ENCODE measurements at regions not wholly inside any gene's neighbourhood (a gene's known extent, or its start where the extent isn't known, plus 50 kb on each side); places are given as distances from the start of the nearest gene placed in this dataset.

GRCh38 chr7:26493737-26494428 lies 202.2 kb downstream of the SNX10 start:
- Mint-ChIP-seq H3K4me1 (ENCODE audit: low read depth) (no peaks in the 10 kb centered on the region), H3K9me3 (ENCODE audit: low read depth) (no peaks in the 10 kb centered on the region), H3K27me3 (ENCODE audit: low read depth) (peaks cover 19% of the 10 kb centered on the region), H3K27ac (ENCODE audit: unreplicated experiment) (no peak overlapping the region), H3K36me3 (ENCODE audit: low read depth) (no peaks in the 10 kb centered on the region), H3K4me3 (ENCODE audit: unreplicated experiment) (no peak overlapping the region)
- no peak for TF ChIP-seq CTCF (IDR thresholded peaks at IDR 0.05)
- DNase-seq (ENCODE audit: low spot score) = no peak

- H3K4me1 Mint-ChIP-seq (ENCODE audit: low read depth) = no peaks in the 10 kb centered on the region
- TF ChIP-seq CTCF (IDR thresholded peaks at IDR 0.05) = no peak
- no peaks in the 10 kb centered on the region for H3K9me3 Mint-ChIP-seq (ENCODE audit: low read depth)
- H3K27me3 Mint-ChIP-seq (ENCODE audit: low read depth) = peaks cover 15% of the 10 kb centered on the region
- no peak overlapping the region for H3K4me3 Mint-ChIP-seq (ENCODE audit: unreplicated experiment)
- no peak for DNase-seq (ENCODE audit: low spot score)
- no peaks in the 10 kb centered on the region for H3K36me3 Mint-ChIP-seq (ENCODE audit: low read depth)
- no peak overlapping the region for H3K27ac Mint-ChIP-seq (ENCODE audit: unreplicated experiment)
Measured at GRCh38 chr7:26495569-26495968, 203.9 kb downstream of the SNX10 start.

- Mint-ChIP-seq H3K36me3 (ENCODE audit: low read depth) (no peaks in the 10 kb centered on the region), H3K27ac (ENCODE audit: unreplicated experiment) (no peak overlapping the region), H3K27me3 (ENCODE audit: low read depth) (peaks cover 24% of the 10 kb centered on the region), H3K9me3 (ENCODE audit: low read depth) (no peaks in the 10 kb centered on the region), H3K4me3 (ENCODE audit: unreplicated experiment) (no peak overlapping the region), H3K4me1 (ENCODE audit: low read depth) (no peaks in the 10 kb centered on the region)
- TF ChIP-seq CTCF (IDR thresholded peaks at IDR 0.05) = no peak
- DNase-seq (ENCODE audit: low spot score) = no peak
Measured at GRCh38 chr7:26497801-26498596, 206.3 kb downstream of the SNX10 start.

- TF ChIP-seq CTCF (IDR thresholded peaks at IDR 0.05) = no peak
- H3K27me3 Mint-ChIP-seq (ENCODE audit: low read depth) = peaks cover 34% of the 10 kb centered on the region
Measured at GRCh38 chr7:26499315-26499897, 207.7 kb downstream of the SNX10 start.

GRCh38 chr7:26500749-26501352 lies 209.2 kb downstream of the SNX10 start:
- no peak for DNase-seq (ENCODE audit: low spot score)
- H3K27ac Mint-ChIP-seq (ENCODE audit: unreplicated experiment) = no peak overlapping the region
- no peaks in the 10 kb centered on the region for H3K9me3 Mint-ChIP-seq (ENCODE audit: low read depth)
- TF ChIP-seq CTCF (IDR thresholded peaks at IDR 0.05) = peak; percentile 66
- no peaks in the 10 kb centered on the region for H3K36me3 Mint-ChIP-seq (ENCODE audit: low read depth)
- H3K27me3 Mint-ChIP-seq (ENCODE audit: low read depth) = peaks cover 30% of the 10 kb centered on the region
- H3K4me1 Mint-ChIP-seq (ENCODE audit: low read depth) = no peaks in the 10 kb centered on the region
- no peak overlapping the region for H3K4me3 Mint-ChIP-seq (ENCODE audit: unreplicated experiment)

More at GRCh38 chr7:26499315-26499897, 207.7 kb downstream of the SNX10 start:
- no peaks in the 10 kb centered on the region for H3K9me3 Mint-ChIP-seq (ENCODE audit: low read depth)
- H3K4me3 Mint-ChIP-seq (ENCODE audit: unreplicated experiment) = no peak overlapping the region
- H3K4me1 Mint-ChIP-seq (ENCODE audit: low read depth) = no peaks in the 10 kb centered on the region
- no peak overlapping the region for H3K27ac Mint-ChIP-seq (ENCODE audit: unreplicated experiment)
- DNase-seq (ENCODE audit: low spot score) = no peak
- H3K36me3 Mint-ChIP-seq (ENCODE audit: low read depth) = no peaks in the 10 kb centered on the region

Data from chondrocyte (in vitro differentiated cells).